ENCODE measurements at regions not wholly inside any gene's neighbourhood (a gene's known extent, or its start where the extent isn't known, plus 50 kb on each side); places are given as distances from the start of the nearest gene placed in this dataset.
"Not testable (repeated sequence)": the region's sequence is repeated elsewhere in the genome, so short reads cannot be mapped to it uniquely, and the experiment has no call there.

DNA sequence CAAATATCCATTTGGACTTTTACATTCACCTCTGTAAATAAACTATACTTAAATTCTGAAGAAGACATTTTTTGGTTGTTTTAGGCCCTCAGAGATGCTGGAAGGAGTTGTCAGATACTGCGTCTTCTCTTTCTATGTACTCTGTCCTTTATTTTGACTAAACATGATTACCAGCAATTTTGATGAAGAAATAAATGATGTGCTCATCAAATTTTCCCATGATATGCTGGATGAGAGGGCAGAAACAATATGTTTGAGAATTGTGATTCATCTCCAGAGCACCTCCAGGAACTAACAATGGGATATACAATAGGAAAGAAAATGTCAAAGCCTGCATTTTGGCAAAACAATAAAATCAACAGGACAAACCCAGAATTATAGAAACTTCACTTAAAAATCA lies 481.6 kb upstream of the HS3ST5 start:
- peaks cover 4 to 9% of the 10 kb centered on the region in 2 donors for H3K9me3 Mint-ChIP-seq
- DNase-seq (no peak), ATAC-seq (replicated peaks in 1 of 2) (no peak)
- H3K4me3 Mint-ChIP-seq, result no peak overlapping the region
- no peaks in the 10 kb centered on the region for H3K36me3 Mint-ChIP-seq (ENCODE audit: insufficient read depth in 2 of 2)
- no peak overlapping the region for H3K27ac Mint-ChIP-seq
- H3K4me1 Mint-ChIP-seq (ENCODE audit: low read depth), result no peaks in the 10 kb centered on the region
- no peaks in the 10 kb centered on the region for H3K27me3 Mint-ChIP-seq (ENCODE audit: low read depth)

DNA sequence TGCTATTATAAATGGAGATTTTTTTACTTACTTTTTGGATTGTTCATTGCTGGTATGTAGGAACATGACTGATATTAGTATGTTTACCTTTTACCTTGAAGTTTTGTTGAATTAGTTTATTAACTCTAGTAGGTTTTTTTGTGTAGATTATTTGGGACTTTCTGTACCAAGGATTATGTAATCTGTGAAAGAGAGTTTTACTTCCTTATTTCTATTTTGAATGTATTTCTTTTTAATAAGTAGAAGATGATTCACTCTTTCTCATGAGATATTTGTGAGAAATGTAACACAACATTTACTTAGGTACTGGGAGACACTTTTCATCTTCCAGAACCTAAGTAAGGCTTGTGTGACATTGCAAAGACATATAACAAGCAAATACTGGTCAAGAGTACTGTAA lies 473.9 kb upstream of the HS3ST5 start:
- Mint-ChIP-seq H3K9me3 (peaks cover 7 to 13% of the 10 kb centered on the region in 2 donors), H3K36me3 (ENCODE audit: insufficient read depth in 2 of 2) (peaks cover 0 to 2% of the 10 kb centered on the region in 2 donors), H3K27ac (no peak overlapping the region), H3K4me1 (ENCODE audit: low read depth) (no peaks in the 10 kb centered on the region), H3K4me3 (no peak overlapping the region), H3K27me3 (ENCODE audit: low read depth) (no peaks in the 10 kb centered on the region)
- DNase-seq (no peak), ATAC-seq (replicated peaks in 1 of 2) (no peak)

DNA sequence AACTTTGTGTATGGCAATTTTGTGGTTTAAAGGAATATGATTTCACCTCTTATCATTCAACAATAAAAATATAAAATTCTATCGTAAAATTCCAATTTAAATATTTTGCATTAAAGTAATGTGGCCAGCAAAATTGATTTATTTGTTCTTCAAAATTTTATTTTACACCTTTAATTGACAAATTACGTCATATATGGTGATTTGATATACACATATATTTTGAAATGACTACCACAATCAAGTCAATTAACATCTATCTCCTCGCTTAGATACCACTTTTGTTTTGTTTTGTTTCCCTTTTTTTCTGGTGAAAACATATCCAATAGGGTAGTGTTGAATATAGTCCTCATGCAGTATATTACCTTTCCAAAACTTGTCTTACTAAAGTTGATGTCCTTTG lies 467.6 kb upstream of the HS3ST5 start:
- DNase-seq (no peak), ATAC-seq (replicated peaks in 1 of 2) (no peak)
- no peaks in the 10 kb centered on the region for H3K4me1 Mint-ChIP-seq (ENCODE audit: low read depth)
- peaks cover 0 to 4% of the 10 kb centered on the region in 2 donors for H3K36me3 Mint-ChIP-seq (ENCODE audit: insufficient read depth in 2 of 2)
- peaks cover 8 to 9% of the 10 kb centered on the region in 2 donors for H3K9me3 Mint-ChIP-seq
- H3K27ac Mint-ChIP-seq, result no peak overlapping the region
- H3K4me3 Mint-ChIP-seq, result no peak overlapping the region
- H3K27me3 Mint-ChIP-seq (ENCODE audit: low read depth), result no peaks in the 10 kb centered on the region

DNA sequence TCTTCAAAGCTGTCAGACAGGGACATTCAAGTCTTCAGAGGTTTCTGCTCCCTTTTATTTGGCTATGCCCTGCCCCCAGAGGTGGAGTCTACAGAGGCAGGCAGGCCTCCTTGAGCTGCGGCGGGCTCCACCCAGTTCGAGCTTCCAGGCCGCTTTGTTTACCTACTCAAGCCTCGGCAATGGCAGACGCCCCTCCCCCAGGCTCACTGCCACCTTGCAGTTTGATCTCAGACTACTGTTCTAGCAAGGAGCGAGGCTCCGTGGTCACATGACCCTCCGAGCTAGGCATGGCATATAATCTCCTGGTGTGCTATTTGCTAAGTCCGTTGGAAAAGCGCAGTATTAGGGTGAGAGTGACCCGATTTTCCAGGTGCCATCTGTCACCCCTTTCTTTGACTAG lies 462.6 kb upstream of the HS3ST5 start:
- not testable (repeated sequence) for H3K4me1 Mint-ChIP-seq (ENCODE audit: low read depth); ATAC-seq (replicated peaks in 1 of 2)

DNA sequence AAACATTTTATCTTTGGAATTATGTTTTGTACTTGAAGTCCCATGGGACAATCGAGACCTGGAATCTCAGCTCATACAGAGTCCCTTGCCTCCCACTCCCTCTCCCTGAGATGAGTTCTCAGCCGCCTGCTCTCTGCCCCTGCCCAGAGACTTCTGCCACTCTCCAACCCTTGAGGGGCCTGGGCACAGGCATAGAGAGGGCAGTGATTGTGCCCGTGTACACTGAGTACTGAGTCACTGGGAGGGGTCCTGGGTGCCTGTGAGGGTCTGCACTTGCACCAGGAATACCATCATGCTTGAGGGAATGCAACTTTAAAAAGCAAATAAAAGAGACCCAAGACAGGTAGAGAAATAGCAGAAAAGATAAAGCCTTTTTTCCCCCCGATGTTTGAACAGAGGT lies 453.8 kb upstream of the HS3ST5 start:
- no peak overlapping the region for H3K4me3 Mint-ChIP-seq
- H3K4me1 Mint-ChIP-seq (ENCODE audit: low read depth), result no peaks in the 10 kb centered on the region

More for the DNA sequence above, 462.6 kb upstream of the HS3ST5 start:
- H3K4me3 Mint-ChIP-seq; H3K36me3 Mint-ChIP-seq (ENCODE audit: insufficient read depth in 2 of 2); H3K27me3 Mint-ChIP-seq (ENCODE audit: low read depth); H3K9me3 Mint-ChIP-seq; DNase-seq; H3K27ac Mint-ChIP-seq: not testable (repeated sequence)

DNA sequence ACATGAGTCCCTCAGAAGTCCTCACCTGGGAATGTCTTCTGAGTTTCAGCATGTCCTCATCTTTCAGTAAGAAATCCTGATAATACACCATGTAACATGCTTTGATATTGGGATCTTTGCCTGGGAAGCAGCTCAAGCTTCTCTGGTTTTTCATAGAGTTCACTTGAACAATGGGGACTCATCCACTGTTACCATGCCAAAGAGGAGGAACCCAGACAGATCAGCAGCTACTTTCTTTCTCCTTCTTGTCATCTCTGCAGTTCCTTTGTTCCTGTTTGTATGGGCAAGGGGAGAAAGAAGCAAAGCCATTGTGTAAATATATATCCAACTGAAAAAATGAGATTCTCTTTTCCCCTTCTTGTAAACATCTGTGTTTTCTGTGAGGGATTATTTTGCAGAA lies 450.6 kb upstream of the HS3ST5 start:
- no peaks in the 10 kb centered on the region for H3K36me3 Mint-ChIP-seq (ENCODE audit: insufficient read depth in 2 of 2)
- H3K27ac Mint-ChIP-seq, result no peak overlapping the region
- H3K4me3 Mint-ChIP-seq, result no peak overlapping the region
- ATAC-seq (replicated peaks in 1 of 2) (no peak), DNase-seq (no peak)
- no peaks in the 10 kb centered on the region for H3K4me1 Mint-ChIP-seq (ENCODE audit: low read depth)
- H3K9me3 Mint-ChIP-seq, result peaks cover 2% of the 10 kb centered on the region in 2 donors
- no peaks in the 10 kb centered on the region for H3K27me3 Mint-ChIP-seq (ENCODE audit: low read depth)

More for the DNA sequence above, 453.8 kb upstream of the HS3ST5 start:
- Mint-ChIP-seq H3K36me3 (ENCODE audit: insufficient read depth in 2 of 2) (no peaks in the 10 kb centered on the region), H3K9me3 (peaks cover 2% of the 10 kb centered on the region in 2 donors), H3K27ac (no peak overlapping the region), H3K27me3 (ENCODE audit: low read depth) (no peaks in the 10 kb centered on the region)
- ATAC-seq (replicated peaks in 1 of 2), result no peak
- DNase-seq, result no peak

DNA sequence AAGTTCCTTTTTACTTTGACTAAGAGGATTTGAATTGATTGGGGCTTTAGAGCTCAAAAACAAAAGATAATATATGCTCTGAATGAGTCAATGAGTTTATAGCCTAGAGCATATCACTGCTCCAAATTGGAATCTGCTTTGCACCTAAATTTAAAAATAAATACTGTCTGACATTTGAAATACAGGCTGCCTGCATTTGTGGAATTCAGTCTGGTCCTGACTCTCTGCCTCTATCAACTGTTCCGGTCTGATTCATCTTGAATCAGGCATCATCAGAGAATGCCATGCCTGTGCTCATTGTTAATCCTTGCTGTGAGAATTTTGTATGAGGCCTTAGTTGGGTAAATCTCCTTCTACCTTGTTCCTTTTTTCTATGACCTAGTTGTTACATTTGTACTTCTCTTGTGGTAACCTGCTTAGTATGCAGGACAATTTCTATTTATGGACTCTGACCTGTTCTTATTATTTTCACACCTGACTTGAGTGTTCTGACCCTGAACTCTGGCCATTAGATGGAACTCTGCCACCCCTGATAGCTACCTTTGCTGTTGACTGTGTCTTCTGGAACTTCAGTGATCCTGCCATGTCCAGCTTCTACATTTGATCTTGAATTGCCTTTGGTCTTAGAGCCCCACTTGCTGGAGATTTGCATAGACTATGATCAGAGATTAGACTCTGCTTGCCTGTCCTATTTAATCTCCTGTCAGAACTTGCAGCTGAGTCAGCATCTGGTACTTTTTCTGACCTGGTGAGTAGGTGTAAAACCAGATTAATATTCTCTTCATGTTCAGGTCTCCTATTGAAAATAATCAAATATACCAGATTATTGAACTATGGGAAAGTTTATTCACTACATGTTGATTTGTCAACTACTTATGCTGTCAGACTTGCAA lies 442.7 kb upstream of the HS3ST5 start:
- DNase-seq (no peak), ATAC-seq (replicated peaks in 1 of 2) (no peak)
- Mint-ChIP-seq H3K27me3 (ENCODE audit: low read depth) (no peaks in the 10 kb centered on the region), H3K36me3 (ENCODE audit: insufficient read depth in 2 of 2) (peaks cover 0 to 2% of the 10 kb centered on the region in 2 donors), H3K9me3 (peaks cover 4 to 7% of the 10 kb centered on the region in 2 donors), H3K27ac (no peak overlapping the region), H3K4me1 (ENCODE audit: low read depth) (no peaks in the 10 kb centered on the region), H3K4me3 (no peak overlapping the region)

DNA sequence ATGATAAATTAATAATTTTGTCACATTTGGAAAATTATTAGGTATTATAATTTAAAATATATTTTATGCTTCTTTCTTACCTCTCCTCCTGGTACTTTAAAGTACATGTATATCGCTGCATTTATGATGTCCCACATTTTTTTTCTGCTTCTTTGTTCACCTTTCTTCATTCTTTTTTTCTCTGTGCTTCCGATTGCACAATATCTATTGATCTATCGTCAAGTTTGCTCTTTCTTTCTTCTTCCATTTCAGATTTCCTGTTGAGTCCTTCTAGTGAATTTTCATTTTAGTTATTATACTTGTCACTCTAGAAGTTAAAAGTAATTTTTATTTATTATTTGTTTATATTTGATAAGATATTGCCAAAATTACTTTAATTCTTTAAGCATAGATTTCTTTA lies 441.0 kb upstream of the HS3ST5 start:
- no peak overlapping the region for H3K27ac Mint-ChIP-seq
- no peaks in the 10 kb centered on the region for H3K27me3 Mint-ChIP-seq (ENCODE audit: low read depth)
- ATAC-seq (replicated peaks in 1 of 2) (no peak), DNase-seq (no peak)
- H3K4me3 Mint-ChIP-seq, result no peak overlapping the region
- H3K9me3 Mint-ChIP-seq, result peaks cover 5 to 7% of the 10 kb centered on the region in 2 donors
- no peaks in the 10 kb centered on the region for H3K4me1 Mint-ChIP-seq (ENCODE audit: low read depth)
- peaks cover 0 to 2% of the 10 kb centered on the region in 2 donors for H3K36me3 Mint-ChIP-seq (ENCODE audit: insufficient read depth in 2 of 2)

DNA sequence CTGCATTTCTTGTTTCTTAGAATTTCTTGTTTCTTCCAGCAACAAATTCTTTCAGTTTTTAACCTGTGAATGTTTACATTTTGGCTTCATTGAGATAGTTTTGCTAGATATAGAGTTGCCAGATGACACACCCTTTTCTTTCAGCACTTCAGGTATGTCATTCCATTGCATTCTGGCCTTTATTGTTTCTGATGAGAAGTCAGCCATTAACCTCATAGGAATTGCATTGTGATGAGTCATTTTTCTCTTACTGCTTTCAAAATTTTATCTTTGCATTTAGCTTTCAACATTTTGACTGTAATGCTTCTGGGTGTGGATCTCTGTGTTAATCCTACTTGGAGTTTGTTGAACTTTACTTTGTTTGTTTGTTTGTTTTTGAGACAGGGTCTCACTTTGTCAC lies 440.3 kb upstream of the HS3ST5 start:
- Mint-ChIP-seq H3K36me3 (ENCODE audit: insufficient read depth in 2 of 2) (peaks cover 0 to 2% of the 10 kb centered on the region in 2 donors), H3K9me3 (peaks cover 5 to 7% of the 10 kb centered on the region in 2 donors), H3K27me3 (ENCODE audit: low read depth) (no peaks in the 10 kb centered on the region), H3K27ac (no peak overlapping the region), H3K4me3 (no peak overlapping the region), H3K4me1 (ENCODE audit: low read depth) (no peaks in the 10 kb centered on the region)
- no peak for ATAC-seq (replicated peaks in 1 of 2)
- DNase-seq, result no peak

DNA sequence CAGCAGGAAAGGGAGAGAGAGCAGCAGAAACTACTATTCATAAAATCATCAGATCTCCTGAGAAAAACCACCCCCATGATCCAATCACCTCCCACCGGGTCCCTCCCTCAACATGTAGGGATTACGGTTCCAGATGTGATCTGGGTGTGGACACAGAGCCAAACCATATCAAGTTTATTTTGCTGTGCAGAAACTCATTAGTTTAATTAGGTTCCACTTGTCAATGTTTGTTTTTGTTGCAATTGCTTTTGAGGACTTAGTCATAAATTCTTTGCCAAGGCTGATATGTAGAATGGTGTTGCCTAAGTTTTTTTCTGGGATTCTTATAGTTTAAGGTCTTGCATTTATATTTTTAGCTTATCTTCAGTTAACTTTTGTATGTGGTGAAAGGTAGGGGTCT lies 422.0 kb upstream of the HS3ST5 start:
- no peaks in the 10 kb centered on the region for H3K36me3 Mint-ChIP-seq (ENCODE audit: insufficient read depth in 2 of 2)
- no peaks in the 10 kb centered on the region for H3K4me1 Mint-ChIP-seq (ENCODE audit: low read depth)
- DNase-seq (no peak), ATAC-seq (replicated peaks in 1 of 2) (no peak)
- no peaks in the 10 kb centered on the region for H3K27me3 Mint-ChIP-seq (ENCODE audit: low read depth)
- no peak overlapping the region for H3K4me3 Mint-ChIP-seq
- no peak overlapping the region for H3K27ac Mint-ChIP-seq
- H3K9me3 Mint-ChIP-seq, result peaks cover 0 to 6% of the 10 kb centered on the region in 2 donors

DNA sequence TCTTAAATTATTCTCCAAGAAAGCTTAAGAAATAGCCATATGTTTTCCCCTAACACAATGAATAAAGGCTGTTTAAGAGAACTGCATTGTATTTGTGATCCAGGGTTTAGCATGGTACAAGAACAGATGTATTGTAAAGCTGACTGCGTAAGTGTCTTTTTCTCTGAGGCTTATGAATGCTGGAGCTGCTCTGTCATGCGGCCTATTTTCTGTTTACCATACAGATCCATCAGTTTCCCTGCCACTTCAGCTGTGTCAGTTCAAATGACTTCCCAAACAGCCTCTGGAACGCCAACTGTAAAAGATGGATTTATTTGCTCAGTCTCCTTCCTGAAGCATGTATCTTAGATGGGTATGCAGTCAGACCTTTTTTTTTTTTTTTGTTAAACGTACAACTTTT lies 419.3 kb upstream of the HS3ST5 start:
- peaks cover 1 to 6% of the 10 kb centered on the region in 2 donors for H3K9me3 Mint-ChIP-seq
- no peak overlapping the region for H3K4me3 Mint-ChIP-seq
- no peaks in the 10 kb centered on the region for H3K36me3 Mint-ChIP-seq (ENCODE audit: insufficient read depth in 2 of 2)
- H3K4me1 Mint-ChIP-seq (ENCODE audit: low read depth), result no peaks in the 10 kb centered on the region
- no peaks in the 10 kb centered on the region for H3K27me3 Mint-ChIP-seq (ENCODE audit: low read depth)
- ATAC-seq (replicated peaks in 1 of 2) (no peak), DNase-seq (no peak)
- H3K27ac Mint-ChIP-seq, result no peak overlapping the region

DNA sequence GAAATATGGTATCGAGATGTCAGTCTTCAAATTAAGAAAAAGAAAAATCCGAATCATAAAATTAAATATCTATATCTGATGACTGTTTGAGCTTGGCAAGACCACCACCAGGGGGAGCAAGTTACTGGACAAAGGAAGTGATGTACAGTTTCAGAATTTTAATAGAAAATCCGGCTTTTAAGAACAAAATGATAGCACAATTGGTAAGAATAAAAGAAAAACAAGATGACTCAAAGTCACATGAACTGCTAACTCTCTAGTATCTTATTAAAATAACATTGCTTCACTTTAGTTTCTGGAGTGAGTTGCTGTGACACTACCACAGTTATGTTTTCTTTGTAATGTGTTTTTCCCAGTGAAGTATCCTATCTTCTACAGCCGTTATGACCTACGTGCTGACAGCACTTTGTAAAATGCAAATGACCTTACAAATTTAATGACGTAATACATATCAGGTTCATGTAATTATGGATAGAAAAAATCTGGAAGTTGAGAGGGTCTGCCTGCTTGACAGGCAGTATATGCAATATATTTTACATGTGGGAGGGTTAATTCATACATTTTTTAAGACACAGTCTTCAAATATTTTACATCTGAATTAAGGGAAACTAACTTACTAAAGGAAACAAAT lies 405.3 kb upstream of the HS3ST5 start:
- ATAC-seq (replicated peaks in 1 of 2) (no peak), DNase-seq (peak; percentile 35 to 41)
- Mint-ChIP-seq H3K27ac (no peak overlapping the region), H3K27me3 (ENCODE audit: low read depth) (no peaks in the 10 kb centered on the region), H3K9me3 (no peaks in the 10 kb centered on the region), H3K36me3 (ENCODE audit: insufficient read depth in 2 of 2) (no peaks in the 10 kb centered on the region), H3K4me3 (no peak overlapping the region), H3K4me1 (ENCODE audit: low read depth) (no peaks in the 10 kb centered on the region)

DNA sequence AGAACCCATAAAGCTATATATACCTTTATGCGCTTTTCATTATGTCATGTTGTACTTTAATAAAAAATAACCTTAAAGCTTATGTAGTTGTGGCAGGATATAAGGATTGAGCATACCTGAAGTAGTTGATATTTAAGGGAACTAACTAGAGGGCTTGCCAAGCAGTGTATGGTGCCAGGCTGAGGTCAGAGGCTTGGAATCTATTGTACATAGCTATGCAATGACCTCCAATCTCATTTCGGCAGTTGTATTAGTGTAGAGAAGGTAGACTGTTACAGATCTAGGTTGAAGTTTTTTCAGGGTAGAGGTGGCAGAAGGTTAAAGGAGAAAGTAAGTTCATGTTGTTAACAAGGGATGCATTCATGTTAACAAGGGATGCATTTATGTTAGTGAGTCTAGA lies 397.7 kb upstream of the HS3ST5 start:
- Mint-ChIP-seq H3K36me3 (ENCODE audit: insufficient read depth in 2 of 2) (no peaks in the 10 kb centered on the region), H3K27ac (no peak overlapping the region), H3K9me3 (peaks cover 1 to 6% of the 10 kb centered on the region in 2 donors), H3K4me3 (no peak overlapping the region), H3K27me3 (ENCODE audit: low read depth) (no peaks in the 10 kb centered on the region), H3K4me1 (ENCODE audit: low read depth) (no peaks in the 10 kb centered on the region)
- DNase-seq, result no peak
- no peak for ATAC-seq (replicated peaks in 1 of 2)

All from activated T-cell treated with anti-CD3 and anti-CD28 coated beads, Interleukin-2, amount 50 U/mL, for 72 hours (primary cell).